ENCODE measurements at regions not wholly inside any gene's neighbourhood (a gene's known extent, or its start where the extent isn't known, plus 50 kb on each side); places are given as distances from the start of the nearest gene placed in this dataset.

- Histone ChIP-seq H3K27ac (ENCODE audit: low read depth) (no peak overlapping the region), H3K4me1 (ENCODE audit: insufficient read depth) (no peaks in the 10 kb centered on the region), H3K36me3 (ENCODE audit: insufficient read depth) (no peaks in the 10 kb centered on the region), H3K4me3 (ENCODE audit: low read depth, low read length) (no peak overlapping the region)
- no peak for DNase-seq (ENCODE audit: extremely low spot score)
- WGBS, result 38% methylated on average over 5 of the region's 5 CpGs
These were observed 333.5 kb upstream of the DCN start for GRCh38 chr12:91515944-91516694.

- Histone ChIP-seq H3K36me3 (ENCODE audit: insufficient read depth) (no peaks in the 10 kb centered on the region), H3K27ac (ENCODE audit: low read depth) (no peak overlapping the region)
These were observed 330.7 kb upstream of the DCN start for GRCh38 chr12:91513313-91513712.

GRCh38 chr12:91511795-91512420 lies 329.3 kb upstream of the DCN start:
- H3K36me3 ChIP-seq (ENCODE audit: insufficient read depth), result no peaks in the 10 kb centered on the region
- H3K27ac ChIP-seq (ENCODE audit: low read depth), result no peak overlapping the region
- no peak for DNase-seq (ENCODE audit: extremely low spot score)
- H3K4me3 ChIP-seq (ENCODE audit: low read depth, low read length), result no peak overlapping the region
- 88% methylated on average over 1 of the region's 1 CpG for WGBS
- H3K4me1 ChIP-seq (ENCODE audit: insufficient read depth), result peaks cover under 1% of the 10 kb centered on the region

More at GRCh38 chr12:91513313-91513712, 330.7 kb upstream of the DCN start:
- H3K4me3 ChIP-seq (ENCODE audit: low read depth, low read length), result no peak overlapping the region
- 91% methylated on average over 1 of the region's 1 CpG for WGBS
- no peaks in the 10 kb centered on the region for H3K4me1 ChIP-seq (ENCODE audit: insufficient read depth)
- no peak for DNase-seq (ENCODE audit: extremely low spot score)

- H3K4me3 ChIP-seq (ENCODE audit: low read depth, low read length), result no peak overlapping the region
- no peak overlapping the region for H3K27ac ChIP-seq (ENCODE audit: low read depth)
- no peak for DNase-seq (ENCODE audit: extremely low spot score)
- no peaks in the 10 kb centered on the region for H3K36me3 ChIP-seq (ENCODE audit: insufficient read depth)
- WGBS, result 67% methylated on average over 1 of the region's 1 CpG
- peaks cover 1% of the 10 kb centered on the region for H3K4me1 ChIP-seq (ENCODE audit: insufficient read depth)
These were observed 325.1 kb upstream of the DCN start for GRCh38 chr12:91507754-91508153.

GRCh38 chr12:91506452-91506851 lies 323.8 kb upstream of the DCN start:
- no peak overlapping the region for H3K4me3 ChIP-seq (ENCODE audit: low read depth, low read length)
- 83% methylated on average over 2 of the region's 2 CpGs for WGBS
- no peak for DNase-seq (ENCODE audit: extremely low spot score)
- peaks cover 1% of the 10 kb centered on the region for H3K4me1 ChIP-seq (ENCODE audit: insufficient read depth)
- H3K36me3 ChIP-seq (ENCODE audit: insufficient read depth), result no peaks in the 10 kb centered on the region
- no peak overlapping the region for H3K27ac ChIP-seq (ENCODE audit: low read depth)

- DNase-seq (ENCODE audit: extremely low spot score), result no peak
- Histone ChIP-seq H3K4me3 (ENCODE audit: low read depth, low read length) (no peak overlapping the region), H3K27ac (ENCODE audit: low read depth) (no peak overlapping the region), H3K4me1 (ENCODE audit: insufficient read depth) (peaks cover 1% of the 10 kb centered on the region), H3K36me3 (ENCODE audit: insufficient read depth) (no peaks in the 10 kb centered on the region)
These were observed 322.4 kb upstream of the DCN start for GRCh38 chr12:91505006-91505405.

GRCh38 chr12:91502208-91502607 lies 319.6 kb upstream of the DCN start:
- H3K27ac ChIP-seq (ENCODE audit: low read depth), result no peak overlapping the region
- no peak overlapping the region for H3K4me3 ChIP-seq (ENCODE audit: low read depth, low read length)
- DNase-seq (ENCODE audit: extremely low spot score), result no peak
- 95% methylated on average over 4 of the region's 4 CpGs for WGBS
- H3K4me1 ChIP-seq (ENCODE audit: insufficient read depth), result peaks cover 1% of the 10 kb centered on the region
- no peaks in the 10 kb centered on the region for H3K36me3 ChIP-seq (ENCODE audit: insufficient read depth)

GRCh38 chr12:91496337-91496736 lies 313.7 kb upstream of the DCN start:
- no peaks in the 10 kb centered on the region for H3K36me3 ChIP-seq (ENCODE audit: insufficient read depth)
- H3K4me1 ChIP-seq (ENCODE audit: insufficient read depth), result no peaks in the 10 kb centered on the region
- 85% methylated on average over 3 of the region's 3 CpGs for WGBS
- no peak overlapping the region for H3K27ac ChIP-seq (ENCODE audit: low read depth)
- H3K4me3 ChIP-seq (ENCODE audit: low read depth, low read length), result no peak overlapping the region
- no peak for DNase-seq (ENCODE audit: extremely low spot score)

- H3K4me1 ChIP-seq (ENCODE audit: insufficient read depth), result no peaks in the 10 kb centered on the region
- DNase-seq (ENCODE audit: extremely low spot score), result no peak
These were observed 310.7 kb upstream of the DCN start for GRCh38 chr12:91493308-91493707.

GRCh38 chr12:91492648-91493047 lies 310.0 kb upstream of the DCN start:
- 79% methylated on average over 1 of the region's 1 CpG for WGBS
- H3K4me3 ChIP-seq (ENCODE audit: low read depth, low read length), result no peak overlapping the region
- no peak overlapping the region for H3K27ac ChIP-seq (ENCODE audit: low read depth)
- no peaks in the 10 kb centered on the region for H3K4me1 ChIP-seq (ENCODE audit: insufficient read depth)
- no peaks in the 10 kb centered on the region for H3K36me3 ChIP-seq (ENCODE audit: insufficient read depth)
- no peak for DNase-seq (ENCODE audit: extremely low spot score)

More at GRCh38 chr12:91493308-91493707, 310.7 kb upstream of the DCN start:
- H3K27ac ChIP-seq (ENCODE audit: low read depth), result no peak overlapping the region
- no peak overlapping the region for H3K4me3 ChIP-seq (ENCODE audit: low read depth, low read length)
- no peaks in the 10 kb centered on the region for H3K36me3 ChIP-seq (ENCODE audit: insufficient read depth)

GRCh38 chr12:91490667-91491311 lies 308.2 kb upstream of the DCN start:
- Histone ChIP-seq H3K36me3 (ENCODE audit: insufficient read depth) (no peaks in the 10 kb centered on the region), H3K27ac (ENCODE audit: low read depth) (no peak overlapping the region), H3K4me1 (ENCODE audit: insufficient read depth) (no peaks in the 10 kb centered on the region), H3K4me3 (ENCODE audit: low read depth, low read length) (no peak overlapping the region)
- no peak for DNase-seq (ENCODE audit: extremely low spot score)
- WGBS, result 86% methylated on average over 4 of the region's 4 CpGs

GRCh38 chr12:91483471-91483985 lies 300.9 kb upstream of the DCN start:
- WGBS, result 77% methylated on average over 6 of the region's 6 CpGs
- no peaks in the 10 kb centered on the region for H3K4me1 ChIP-seq (ENCODE audit: insufficient read depth)

GRCh38 chr12:91482231-91482630 lies 299.6 kb upstream of the DCN start:
- H3K4me1 ChIP-seq (ENCODE audit: insufficient read depth), result no peaks in the 10 kb centered on the region
- H3K36me3 ChIP-seq (ENCODE audit: insufficient read depth), result no peaks in the 10 kb centered on the region
- no peak for DNase-seq (ENCODE audit: extremely low spot score)
- H3K27ac ChIP-seq (ENCODE audit: low read depth), result no peak overlapping the region
- no peak overlapping the region for H3K4me3 ChIP-seq (ENCODE audit: low read depth, low read length)
- WGBS, result 46% methylated on average over 1 of the region's 1 CpG

More at GRCh38 chr12:91483471-91483985, 300.9 kb upstream of the DCN start:
- no peaks in the 10 kb centered on the region for H3K36me3 ChIP-seq (ENCODE audit: insufficient read depth)
- H3K4me3 ChIP-seq (ENCODE audit: low read depth, low read length), result no peak overlapping the region
- no peak for DNase-seq (ENCODE audit: extremely low spot score)
- H3K27ac ChIP-seq (ENCODE audit: low read depth), result no peak overlapping the region

GRCh38 chr12:91478500-91478899 lies 295.9 kb upstream of the DCN start:
- H3K36me3 ChIP-seq (ENCODE audit: insufficient read depth), result no peaks in the 10 kb centered on the region
- H3K27ac ChIP-seq (ENCODE audit: low read depth), result no peak overlapping the region
- H3K4me1 ChIP-seq (ENCODE audit: insufficient read depth), result no peaks in the 10 kb centered on the region
- no peak overlapping the region for H3K4me3 ChIP-seq (ENCODE audit: low read depth, low read length)
- no peak for DNase-seq (ENCODE audit: extremely low spot score)
- 94% methylated on average over 1 of the region's 1 CpG for WGBS
